ENCODE measurements at regions not wholly inside any gene's neighbourhood (a gene's known extent, or its start where the extent isn't known, plus 50 kb on each side); places are given as distances from the start of the nearest gene placed in this dataset.

DNA sequence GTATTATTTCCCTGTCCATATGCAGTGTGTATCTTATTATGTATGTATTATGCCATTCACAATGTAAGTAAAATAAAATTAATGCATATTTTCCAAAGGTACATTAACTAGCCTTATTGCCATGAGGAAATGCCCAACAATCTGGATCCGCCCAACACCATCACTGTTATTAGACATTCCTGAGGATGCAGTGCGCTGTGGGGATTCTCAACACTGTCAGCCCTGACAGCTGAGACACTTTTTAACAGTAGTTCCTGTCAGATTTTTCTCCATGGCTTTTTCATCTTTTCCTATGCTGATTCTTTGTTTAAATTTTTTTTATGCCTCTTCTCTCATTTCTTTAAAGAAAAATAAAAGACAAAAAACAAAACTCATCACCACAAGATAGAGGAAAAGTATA lies 1632.9 kb upstream of the PABPC4L start:
- no peak overlapping the region for H3K9ac ChIP-seq (ENCODE audit: control insufficient read depth, insufficient read depth, low read length)
- no peak overlapping the region for H3K4me2 ChIP-seq (ENCODE audit: control insufficient read depth, insufficient read depth)
- DNase-seq (ENCODE audit: low read depth, low spot score) (no peak), ATAC-seq (no peak), FAIRE-seq (no peak)
- 24% methylated on average over 2 of the region's 2 CpGs for WGBS (ENCODE audit: insufficient coverage, insufficient replicate concordance, low lambda C conversion rate, missing lambda C conversion rate)
- no peak overlapping the region for H3K4me3 ChIP-seq
- no peaks in the 10 kb centered on the region for H4K20me1 ChIP-seq (ENCODE audit: control insufficient read depth, insufficient read depth)
- RAD21 ChIA-PET (ENCODE audit: unreplicated experiment): no interaction called here
- no peaks in the 10 kb centered on the region for H3K4me1 ChIP-seq (ENCODE audit: control insufficient read depth, insufficient read depth, low read length)
- TF ChIP-seq, protein P1, sequence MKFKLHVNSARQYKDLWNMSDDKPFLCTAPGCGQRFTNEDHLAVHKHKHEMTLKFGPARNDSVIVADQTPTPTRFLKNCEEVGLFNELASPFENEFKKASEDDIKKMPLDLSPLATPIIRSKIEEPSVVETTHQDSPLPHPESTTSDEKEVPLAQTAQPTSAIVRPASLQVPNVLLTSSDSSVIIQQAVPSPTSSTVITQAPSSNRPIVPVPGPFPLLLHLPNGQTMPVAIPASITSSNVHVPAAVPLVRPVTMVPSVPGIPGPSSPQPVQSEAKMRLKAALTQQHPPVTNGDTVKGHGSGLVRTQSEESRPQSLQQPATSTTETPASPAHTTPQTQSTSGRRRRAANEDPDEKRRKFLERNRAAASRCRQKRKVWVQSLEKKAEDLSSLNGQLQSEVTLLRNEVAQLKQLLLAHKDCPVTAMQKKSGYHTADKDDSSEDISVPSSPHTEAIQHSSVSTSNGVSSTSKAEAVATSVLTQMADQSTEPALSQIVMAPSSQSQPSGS (IDR thresholded peaks at IDR 0.05; ENCODE audit: low read length): no peak
- TF ChIP-seq, protein P2, sequence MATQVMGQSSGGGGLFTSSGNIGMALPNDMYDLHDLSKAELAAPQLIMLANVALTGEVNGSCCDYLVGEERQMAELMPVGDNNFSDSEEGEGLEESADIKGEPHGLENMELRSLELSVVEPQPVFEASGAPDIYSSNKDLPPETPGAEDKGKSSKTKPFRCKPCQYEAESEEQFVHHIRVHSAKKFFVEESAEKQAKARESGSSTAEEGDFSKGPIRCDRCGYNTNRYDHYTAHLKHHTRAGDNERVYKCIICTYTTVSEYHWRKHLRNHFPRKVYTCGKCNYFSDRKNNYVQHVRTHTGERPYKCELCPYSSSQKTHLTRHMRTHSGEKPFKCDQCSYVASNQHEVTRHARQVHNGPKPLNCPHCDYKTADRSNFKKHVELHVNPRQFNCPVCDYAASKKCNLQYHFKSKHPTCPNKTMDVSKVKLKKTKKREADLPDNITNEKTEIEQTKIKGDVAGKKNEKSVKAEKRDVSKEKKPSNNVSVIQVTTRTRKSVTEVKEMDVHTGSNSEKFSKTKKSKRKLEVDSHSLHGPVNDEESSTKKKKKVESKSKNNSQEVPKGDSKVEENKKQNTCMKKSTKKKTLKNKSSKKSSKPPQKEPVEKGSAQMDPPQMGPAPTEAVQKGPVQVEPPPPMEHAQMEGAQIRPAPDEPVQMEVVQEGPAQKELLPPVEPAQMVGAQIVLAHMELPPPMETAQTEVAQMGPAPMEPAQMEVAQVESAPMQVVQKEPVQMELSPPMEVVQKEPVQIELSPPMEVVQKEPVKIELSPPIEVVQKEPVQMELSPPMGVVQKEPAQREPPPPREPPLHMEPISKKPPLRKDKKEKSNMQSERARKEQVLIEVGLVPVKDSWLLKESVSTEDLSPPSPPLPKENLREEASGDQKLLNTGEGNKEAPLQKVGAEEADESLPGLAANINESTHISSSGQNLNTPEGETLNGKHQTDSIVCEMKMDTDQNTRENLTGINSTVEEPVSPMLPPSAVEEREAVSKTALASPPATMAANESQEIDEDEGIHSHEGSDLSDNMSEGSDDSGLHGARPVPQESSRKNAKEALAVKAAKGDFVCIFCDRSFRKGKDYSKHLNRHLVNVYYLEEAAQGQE (IDR thresholded peaks at IDR 0.05; ENCODE audit: low read depth, low read length): no peak
- TF ChIP-seq, protein P3, sequence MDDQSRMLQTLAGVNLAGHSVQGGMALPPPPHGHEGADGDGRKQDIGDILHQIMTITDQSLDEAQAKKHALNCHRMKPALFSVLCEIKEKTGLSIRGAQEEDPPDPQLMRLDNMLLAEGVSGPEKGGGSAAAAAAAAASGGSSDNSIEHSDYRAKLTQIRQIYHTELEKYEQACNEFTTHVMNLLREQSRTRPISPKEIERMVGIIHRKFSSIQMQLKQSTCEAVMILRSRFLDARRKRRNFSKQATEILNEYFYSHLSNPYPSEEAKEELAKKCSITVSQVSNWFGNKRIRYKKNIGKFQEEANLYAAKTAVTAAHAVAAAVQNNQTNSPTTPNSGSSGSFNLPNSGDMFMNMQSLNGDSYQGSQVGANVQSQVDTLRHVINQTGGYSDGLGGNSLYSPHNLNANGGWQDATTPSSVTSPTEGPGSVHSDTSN (IDR thresholded peaks at IDR 0.05; ENCODE audit: insufficient replicate concordance, low read depth, low read length): no peak
- TF ChIP-seq POU2F2 (IDR thresholded peaks at IDR 0.05; ENCODE audit: borderline replicate concordance, low read depth, low read length) (no peak), RUNX3 (IDR thresholded peaks at IDR 0.05; ENCODE audit: low read length) (no peak), CEBPB (IDR thresholded peaks at IDR 0.05; ENCODE audit: borderline replicate concordance in 1 of 2, low read depth in 2 of 2, low read length in 2 of 2) (no peak), CBFB (IDR thresholded peaks at IDR 0.05; ENCODE audit: low read depth) (no peak), STAT3 (IDR thresholded peaks at IDR 0.05; ENCODE audit: low read depth, low read length) (no peak), NFYB (IDR thresholded peaks at IDR 0.05; ENCODE audit: insufficient read depth, low read depth, low read length) (no peak), STAT1 (conservative IDR thresholded peaks at IDR 0.05) (no peak), CHD4 (IDR thresholded peaks at IDR 0.05) (no peak), NFIC (IDR thresholded peaks at IDR 0.05; ENCODE audit: low read depth, low read length) (no peak), HDAC6 (IDR thresholded peaks at IDR 0.05; ENCODE audit: unreplicated experiment) (no peak)
- TF ChIP-seq, protein P4, sequence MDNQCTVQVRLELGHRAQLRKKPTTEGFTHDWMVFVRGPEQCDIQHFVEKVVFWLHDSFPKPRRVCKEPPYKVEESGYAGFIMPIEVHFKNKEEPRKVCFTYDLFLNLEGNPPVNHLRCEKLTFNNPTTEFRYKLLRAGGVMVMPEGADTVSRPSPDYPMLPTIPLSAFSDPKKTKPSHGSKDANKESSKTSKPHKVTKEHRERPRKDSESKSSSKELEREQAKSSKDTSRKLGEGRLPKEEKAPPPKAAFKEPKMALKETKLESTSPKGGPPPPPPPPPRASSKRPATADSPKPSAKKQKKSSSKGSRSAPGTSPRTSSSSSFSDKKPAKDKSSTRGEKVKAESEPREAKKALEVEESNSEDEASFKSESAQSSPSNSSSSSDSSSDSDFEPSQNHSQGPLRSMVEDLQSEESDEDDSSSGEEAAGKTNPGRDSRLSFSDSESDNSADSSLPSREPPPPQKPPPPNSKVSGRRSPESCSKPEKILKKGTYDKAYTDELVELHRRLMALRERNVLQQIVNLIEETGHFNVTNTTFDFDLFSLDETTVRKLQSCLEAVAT (IDR thresholded peaks at IDR 0.05): no peak
- POLR2A ChIA-PET: no interaction called here
- no peak overlapping the region for H3K27ac ChIP-seq (ENCODE audit: control insufficient read depth, insufficient read depth)
- no peaks in the 10 kb centered on the region for H3K36me3 ChIP-seq (ENCODE audit: control insufficient read depth in 2 of 2, insufficient read depth in 2 of 2, low read length in 1 of 2)
- intact Hi-C loops (cut with micrococcal nuclease; ENCODE audit: unreplicated experiment) (no loop called here), in situ Hi-C loops (cut with MboI) (no loop called here)
- H2AFZ ChIP-seq (ENCODE audit: control insufficient read depth, low read depth, low read length): no peak overlapping the region
- no TSS peak for BruUV-seq (replicated peaks)
- no peaks in the 10 kb centered on the region for H3K9me3 ChIP-seq (replicated peaks; ENCODE audit: control insufficient read depth, insufficient read depth, low read length)
- no peaks in the 10 kb centered on the region for H3K79me2 ChIP-seq (ENCODE audit: control insufficient read depth, insufficient read depth, low read length)
- SMC1A ChIA-PET (ENCODE audit: uncharacterized antibody, unreplicated experiment): no interaction called here
- CTCF ChIA-PET: no interaction called here
- no peaks in the 10 kb centered on the region for H3K27me3 ChIP-seq (replicated peaks in 1 of 2; ENCODE audit: control insufficient read depth in 2 of 2, insufficient read depth in 2 of 2, low read length in 1 of 2)
